ENCODE measurements at regions not wholly inside any gene's neighbourhood (a gene's known extent, or its start where the extent isn't known, plus 50 kb on each side); places are given as distances from the start of the nearest gene placed in this dataset.

DNA sequence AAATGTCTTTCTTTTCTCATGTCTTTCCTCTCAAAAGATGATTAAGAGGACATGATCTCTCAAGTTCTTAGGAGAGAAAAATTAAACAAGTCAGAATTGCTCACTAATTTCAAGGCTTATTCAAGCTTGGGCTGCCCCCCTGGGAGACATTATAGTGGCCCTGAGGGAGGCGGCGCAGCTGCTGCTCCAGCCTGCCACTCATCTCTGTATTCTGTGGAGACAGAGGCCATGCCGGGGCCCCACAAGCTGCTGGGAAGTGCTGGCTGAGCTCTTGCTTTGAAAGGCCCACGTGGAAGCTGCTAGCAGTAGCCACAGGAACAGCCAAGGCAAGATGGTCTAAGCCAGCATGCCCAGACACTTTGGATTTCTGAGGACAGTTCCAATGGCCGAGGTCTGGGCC is 267.4 kb downstream of the LNPK start:
- TF ChIP-seq, protein P1, sequence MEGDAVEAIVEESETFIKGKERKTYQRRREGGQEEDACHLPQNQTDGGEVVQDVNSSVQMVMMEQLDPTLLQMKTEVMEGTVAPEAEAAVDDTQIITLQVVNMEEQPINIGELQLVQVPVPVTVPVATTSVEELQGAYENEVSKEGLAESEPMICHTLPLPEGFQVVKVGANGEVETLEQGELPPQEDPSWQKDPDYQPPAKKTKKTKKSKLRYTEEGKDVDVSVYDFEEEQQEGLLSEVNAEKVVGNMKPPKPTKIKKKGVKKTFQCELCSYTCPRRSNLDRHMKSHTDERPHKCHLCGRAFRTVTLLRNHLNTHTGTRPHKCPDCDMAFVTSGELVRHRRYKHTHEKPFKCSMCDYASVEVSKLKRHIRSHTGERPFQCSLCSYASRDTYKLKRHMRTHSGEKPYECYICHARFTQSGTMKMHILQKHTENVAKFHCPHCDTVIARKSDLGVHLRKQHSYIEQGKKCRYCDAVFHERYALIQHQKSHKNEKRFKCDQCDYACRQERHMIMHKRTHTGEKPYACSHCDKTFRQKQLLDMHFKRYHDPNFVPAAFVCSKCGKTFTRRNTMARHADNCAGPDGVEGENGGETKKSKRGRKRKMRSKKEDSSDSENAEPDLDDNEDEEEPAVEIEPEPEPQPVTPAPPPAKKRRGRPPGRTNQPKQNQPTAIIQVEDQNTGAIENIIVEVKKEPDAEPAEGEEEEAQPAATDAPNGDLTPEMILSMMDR (IDR thresholded peaks at IDR 0.05) = no peak
- no peak for TF ChIP-seq POLR2A (IDR thresholded peaks at IDR 0.05)
